HG03280 (cell line): ENCODE measurements at regions not wholly inside any gene's neighbourhood (a gene's known extent, or its start where the extent isn't known, plus 50 kb on each side); places are given as distances from the start of the nearest gene placed in this dataset.
A peak's percentile ranks its signal among the peaks of the same experiment; 100 is the strongest.

Experiments used
- ATAC-seq: cut with Tn5 transposase; IDR thresholded peaks from one replicate; pipeline ENCODE4 v1.9.1; 2021; ENCODE audit warnings: mild to moderate bottlenecking, moderate library complexity; ENCODE audit not compliant: unreplicated experiment

DNA sequence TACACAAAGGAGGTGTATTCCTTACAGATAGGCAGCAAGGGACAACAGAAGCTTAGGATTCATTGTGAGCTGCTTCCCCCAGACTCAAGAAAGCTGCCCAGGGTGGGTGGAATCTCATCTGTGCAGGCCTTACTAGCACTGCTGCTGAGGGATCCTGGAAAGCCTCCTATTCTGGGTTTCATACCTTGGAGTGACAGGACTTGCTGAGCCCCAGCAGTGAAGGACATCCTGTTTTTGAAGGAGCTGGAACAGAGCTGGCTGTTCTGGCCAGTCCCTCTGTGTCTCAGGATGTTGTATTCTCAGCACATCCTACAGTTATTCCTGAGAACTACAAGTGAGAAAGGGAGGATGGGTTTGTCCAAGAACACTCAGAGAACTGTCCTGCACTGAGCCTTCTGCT is 486.3 kb downstream of the PTPRU start:
- no peak for ATAC-seq

DNA sequence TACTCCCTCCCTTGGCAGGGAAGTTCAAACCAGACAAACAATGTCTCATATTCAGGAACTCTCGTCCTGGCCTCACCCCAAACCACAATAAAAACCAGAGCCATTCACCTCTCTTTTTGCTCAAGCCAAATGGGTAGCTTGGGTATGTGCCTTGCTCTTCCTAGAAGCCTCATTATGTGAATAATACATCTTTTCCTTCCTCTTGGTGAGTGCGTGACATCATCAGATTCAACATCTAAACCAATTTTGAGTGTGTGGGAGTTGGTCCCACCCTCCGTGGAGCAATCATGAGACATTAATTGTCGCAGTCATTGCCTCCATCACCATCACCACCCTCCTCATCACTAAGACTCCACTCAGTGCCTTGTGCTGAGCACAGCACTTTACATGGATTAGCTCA is 482.9 kb downstream of the PTPRU start:
- no peak for ATAC-seq

DNA sequence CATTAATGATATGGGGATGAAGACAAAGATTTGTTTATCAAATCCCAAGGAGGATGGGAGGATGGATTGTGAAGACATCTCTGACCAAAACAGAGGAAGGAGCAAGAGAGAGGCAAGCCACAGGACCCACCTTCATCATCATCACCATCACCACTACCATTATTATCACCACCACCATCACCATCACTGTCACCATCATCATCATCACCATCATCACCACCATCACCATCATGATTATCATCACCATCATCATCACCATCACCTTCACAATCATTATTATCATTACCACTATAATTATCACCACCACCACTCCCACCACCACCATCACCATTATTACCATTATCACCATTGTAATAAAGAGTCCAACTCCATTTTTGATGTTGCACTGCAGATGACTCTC is 482.5 kb downstream of the PTPRU start:
- ATAC-seq: no peak

DNA sequence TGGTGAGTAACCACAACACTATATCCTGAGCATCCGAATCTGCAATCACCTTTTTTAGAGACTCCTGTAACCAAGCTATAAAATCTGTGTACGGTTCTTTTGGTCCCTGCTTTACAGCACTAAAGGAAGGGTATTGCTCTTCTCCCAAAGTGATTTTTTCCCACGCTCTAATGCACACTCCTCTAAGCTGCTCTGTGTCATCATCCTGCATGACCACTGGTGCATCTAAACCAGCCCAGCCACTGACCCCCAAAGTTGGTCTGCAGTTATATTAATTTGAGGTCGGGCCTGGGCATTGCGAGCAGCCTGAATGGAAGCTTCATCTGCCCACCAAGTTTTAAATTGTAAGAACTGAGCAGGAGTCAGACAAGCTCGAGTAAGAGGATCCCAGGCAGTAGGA is 480.0 kb downstream of the PTPRU start:
- no peak for ATAC-seq

DNA sequence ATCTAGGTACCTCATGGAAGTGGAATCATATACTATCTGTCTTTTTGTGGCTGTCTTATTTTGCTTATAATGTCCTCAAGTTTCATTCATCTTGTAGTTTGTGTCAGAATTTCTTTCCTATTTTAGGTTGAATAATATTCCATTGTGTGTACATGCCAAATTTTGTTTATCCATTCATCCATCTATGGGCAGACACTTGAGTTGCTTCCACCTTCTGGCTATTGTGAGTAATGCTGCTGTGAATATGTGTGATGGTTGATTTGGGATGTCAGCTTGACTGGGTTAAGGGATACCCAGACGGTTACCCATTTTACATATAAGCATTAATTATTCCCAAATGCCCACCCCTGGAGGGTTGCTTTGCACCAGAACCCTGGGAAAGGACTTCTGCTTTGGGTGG is 477.5 kb downstream of the PTPRU start:
- no peak for ATAC-seq

DNA sequence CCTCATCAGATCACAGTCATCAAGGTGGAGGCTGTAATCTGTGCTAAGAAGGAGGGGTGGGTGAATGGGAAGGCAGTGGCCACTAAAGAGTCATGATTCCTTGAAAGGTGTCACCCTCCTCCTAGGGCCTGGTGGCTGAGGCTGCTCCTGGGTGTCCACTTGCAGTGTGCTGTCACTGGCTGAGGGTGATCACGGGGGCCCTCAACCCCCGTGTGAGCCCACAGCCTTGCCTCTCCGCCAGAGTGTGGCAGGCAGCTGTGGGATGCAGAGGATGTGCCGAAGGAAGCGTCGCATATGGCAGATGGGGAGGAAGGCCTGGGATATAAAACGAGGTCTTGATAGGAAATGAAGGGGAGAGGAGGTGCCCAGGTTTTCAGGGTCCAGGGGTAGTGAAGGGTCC is 476.5 kb downstream of the PTPRU start:
- ATAC-seq: no peak

DNA sequence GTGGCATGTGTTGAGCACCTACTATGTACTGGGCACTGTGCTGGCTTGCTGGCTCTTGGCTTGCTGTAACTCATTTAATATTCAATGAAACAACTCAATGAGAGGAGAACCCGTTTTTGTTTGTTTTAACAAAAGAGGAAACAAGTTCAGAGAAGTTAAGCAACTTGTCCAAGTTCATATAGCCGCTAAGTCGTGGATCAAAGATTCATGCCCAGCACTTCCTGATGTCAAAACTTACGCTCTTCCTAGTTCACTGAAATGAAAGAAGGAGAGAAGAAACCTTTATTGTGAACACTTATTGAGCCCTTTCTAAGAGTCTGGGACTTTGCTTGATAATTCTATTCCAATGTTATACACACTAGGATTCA is 475.9 kb downstream of the PTPRU start:
- ATAC-seq: no peak

DNA sequence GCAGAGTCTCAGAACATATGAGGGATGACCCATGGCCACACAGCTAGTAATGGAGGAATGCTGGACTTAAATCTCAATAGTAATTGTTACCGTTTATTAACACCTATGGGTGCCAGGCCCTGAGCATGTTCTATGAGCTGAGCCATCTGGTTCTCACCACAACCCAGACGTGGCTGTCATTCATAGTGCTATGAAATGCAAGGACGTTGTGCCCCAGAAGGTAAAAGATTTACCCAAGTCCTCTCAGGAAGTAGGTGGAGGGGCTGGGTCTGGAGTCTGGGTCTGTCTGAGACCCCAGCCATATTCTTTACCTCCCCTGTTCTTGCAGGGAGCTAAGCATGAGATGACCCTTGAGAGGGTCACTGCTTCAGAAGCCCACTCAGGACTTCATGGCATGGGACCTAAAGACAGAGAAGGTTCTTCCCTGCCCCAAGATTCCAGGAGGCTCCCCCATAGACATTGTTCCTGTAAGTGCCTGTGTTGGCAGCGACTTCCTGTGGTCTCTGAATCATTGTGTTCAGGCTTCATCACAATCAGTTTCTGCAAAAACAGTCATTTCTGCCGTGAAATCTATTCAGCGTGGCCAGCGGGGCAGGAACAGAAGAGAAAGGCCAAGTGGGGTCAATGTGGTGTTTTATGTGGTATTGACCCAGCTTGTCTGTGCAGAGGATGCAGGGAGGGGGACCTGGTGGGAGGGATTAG is 475.4 kb downstream of the PTPRU start:
- ATAC-seq: no peak

DNA sequence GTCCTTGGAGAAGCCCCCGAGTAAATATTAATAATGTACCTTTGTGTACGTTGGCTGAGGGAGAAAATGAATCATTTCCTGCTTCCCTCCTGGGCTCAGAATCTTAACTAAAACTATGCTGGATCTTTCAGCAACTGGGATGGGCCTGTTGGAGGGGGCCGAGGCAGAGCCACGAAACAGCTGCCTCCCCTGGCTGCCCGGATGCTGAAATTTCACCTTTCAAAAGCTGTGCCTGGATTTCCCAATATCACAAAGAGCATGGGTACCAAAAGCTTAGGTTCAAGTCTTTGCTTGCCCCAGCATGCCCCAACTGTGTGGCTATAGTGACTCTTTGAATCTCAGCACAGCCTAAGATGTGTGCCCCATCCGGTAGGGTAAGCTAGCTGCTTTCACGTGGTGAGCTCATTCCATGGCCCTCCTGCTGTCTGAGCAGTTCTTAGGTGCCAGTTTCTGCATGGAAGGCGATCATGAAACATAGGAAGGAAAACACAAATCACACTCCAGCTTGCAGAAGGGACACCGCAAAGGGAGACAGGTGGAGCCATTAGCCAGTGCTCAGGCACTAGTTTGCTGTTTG is 473.5 kb downstream of the PTPRU start:
- no peak for ATAC-seq

DNA sequence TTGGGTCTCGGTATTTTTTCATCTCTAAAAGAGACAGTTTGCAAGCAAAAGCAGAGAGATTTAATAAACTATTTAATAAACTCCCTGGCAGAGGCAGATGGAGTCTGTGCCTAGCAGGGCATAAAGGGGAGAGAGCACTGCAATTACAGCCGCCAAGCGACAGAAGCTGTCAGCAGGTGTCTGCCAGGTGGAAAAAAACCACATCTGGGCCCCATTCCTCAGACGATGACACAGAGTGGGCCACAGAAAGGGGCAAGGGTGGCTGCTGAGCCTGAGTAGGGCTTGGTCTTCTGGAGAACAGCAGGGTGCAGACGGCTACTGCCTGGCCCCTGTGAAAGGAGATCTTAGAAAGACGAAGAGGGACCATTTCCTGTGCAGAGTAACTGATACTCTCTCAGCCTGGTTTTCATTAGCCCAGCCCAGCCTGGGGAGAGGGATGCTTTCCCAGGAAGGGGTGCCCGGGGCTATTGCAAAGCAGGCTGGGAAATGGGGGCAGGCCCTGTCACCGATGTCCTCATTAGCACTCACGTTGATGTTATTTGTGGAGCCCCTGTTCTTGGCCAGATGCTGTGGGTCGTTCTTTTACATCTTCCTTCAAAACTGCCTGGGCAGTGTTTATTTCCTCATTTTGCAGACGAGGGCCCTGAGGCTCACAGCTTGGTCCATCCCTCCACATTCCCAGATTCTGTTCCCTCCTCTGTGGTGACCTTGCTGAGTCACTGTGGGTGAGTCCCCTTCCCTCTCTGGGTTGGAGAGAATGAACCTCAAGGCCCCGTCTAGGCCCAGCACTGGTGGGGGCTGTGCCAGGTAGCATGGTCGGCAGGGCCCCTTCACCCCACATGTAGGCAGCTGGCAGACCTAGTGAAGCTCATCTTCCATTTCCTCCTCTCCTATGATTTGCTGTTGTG is 472.7 kb downstream of the PTPRU start:
- ATAC-seq: no peak

DNA sequence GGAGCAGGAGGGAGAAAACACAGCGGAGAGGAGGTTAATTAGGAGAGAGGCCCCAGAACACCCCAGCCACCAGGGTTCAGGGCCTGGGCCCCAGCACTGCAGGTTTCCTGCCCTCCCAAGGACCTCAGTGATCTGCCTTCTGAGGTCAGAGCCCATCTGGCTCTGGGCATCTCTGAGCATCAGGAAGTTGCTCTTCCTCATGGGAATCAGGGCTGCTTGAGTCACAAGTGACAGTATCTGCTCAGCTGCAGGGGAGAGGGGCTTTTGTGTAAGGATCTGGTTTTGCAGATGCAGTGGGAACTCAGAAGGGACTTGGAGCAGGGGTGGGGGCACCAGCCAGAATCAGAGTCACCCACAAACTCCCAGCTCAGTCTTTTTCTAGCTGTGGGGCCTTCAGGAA is 472.1 kb downstream of the PTPRU start:
- no peak for ATAC-seq

DNA sequence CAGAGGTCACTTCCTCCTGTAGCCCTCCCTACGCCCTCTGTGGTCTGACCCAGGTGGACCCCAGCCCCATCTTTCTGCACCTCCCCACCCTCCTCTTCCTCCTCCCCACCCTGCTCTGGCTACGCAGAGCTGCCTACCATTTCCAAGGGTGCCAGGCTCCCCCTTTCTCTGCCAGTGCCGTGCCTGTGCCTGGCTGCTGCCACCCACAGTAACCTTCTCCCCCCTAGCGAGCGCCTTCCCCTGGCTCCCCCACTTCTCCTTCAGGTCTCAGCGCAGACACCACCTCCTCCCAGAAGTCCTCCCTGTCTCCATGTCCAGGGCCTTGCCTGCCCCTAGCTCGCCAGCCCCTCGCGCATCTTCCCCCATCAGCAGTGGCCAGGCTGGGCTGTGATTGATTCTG is 471.5 kb downstream of the PTPRU start:
- no peak for ATAC-seq

DNA sequence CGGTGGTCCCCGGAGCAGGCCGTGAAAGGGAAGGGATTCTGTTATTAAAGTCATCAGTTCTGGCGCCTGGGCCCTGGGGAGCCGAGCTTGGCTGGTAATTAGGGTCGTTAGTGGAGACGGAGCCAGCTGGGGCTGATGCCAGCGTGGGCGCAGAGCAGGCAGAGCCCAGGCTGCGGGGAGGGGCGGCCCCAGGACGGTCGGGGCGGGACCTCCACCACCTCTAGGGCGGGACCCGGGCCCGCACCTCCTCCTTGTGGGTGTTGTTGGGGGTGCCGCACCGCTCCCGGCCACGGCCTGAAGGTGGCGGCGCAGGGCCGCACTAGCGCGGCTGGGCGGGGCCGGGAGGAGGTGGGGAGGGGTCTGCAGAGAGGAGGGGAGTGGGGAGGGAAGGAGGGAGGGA is 470.6 kb downstream of the PTPRU start:
- ATAC-seq: peak; percentile 60

DNA sequence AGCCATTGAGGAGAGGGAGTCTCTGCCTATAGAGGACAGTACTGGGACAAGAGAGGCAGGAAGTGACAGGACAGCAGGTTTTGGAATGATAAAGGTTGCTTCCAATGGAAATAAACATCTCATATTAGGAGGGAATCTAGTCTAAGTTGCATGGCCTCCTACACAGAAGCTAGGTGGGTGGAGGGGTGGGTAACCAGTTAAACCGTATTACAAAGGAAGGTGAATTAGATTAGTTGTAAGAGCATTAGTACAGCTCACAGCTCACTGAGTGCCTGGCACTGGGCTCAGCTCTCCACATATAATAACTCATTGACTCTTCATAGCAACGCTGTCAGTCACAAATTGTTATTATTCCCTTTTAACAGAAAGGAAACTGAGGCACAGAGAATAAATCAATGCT is 468.1 kb downstream of the PTPRU start:
- ATAC-seq: no peak

DNA sequence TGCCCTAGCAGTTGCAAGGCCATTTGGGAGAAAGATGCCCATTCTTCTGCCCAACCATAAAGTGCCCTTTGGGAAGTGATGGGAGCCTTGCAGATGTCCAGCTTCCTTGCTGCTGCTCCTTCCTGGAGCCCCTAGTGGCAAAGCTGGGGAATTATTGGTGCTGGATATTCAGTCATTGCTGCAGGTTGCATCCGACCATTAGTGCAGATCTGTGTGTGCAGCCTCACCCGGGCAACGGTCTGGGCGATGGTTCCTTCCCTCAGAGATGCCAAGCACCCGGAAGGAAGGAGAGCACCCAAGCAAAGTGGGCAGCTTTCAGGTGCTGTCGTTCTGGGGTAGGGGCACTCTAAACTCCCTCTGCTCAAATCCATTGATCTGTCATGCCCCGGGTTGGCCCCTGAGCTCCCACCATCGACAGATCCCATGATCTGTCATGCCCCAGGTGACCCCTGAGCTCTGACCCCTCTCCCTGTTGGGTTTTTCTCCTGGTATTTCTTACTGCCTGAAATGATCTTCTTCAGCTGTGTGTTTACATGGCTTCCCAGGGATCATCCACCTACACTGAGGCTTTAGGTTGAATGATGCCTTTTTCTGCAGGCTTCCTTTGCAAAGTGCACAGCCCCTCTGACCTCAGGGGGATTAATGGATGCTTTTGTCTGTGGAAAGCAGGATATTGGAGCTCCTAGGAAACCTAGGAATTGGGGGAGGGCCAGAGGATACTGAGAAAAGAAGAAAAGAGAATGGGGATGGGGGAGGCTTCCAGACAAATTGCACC is 467.5 kb downstream of the PTPRU start:
- ATAC-seq: no peak

DNA sequence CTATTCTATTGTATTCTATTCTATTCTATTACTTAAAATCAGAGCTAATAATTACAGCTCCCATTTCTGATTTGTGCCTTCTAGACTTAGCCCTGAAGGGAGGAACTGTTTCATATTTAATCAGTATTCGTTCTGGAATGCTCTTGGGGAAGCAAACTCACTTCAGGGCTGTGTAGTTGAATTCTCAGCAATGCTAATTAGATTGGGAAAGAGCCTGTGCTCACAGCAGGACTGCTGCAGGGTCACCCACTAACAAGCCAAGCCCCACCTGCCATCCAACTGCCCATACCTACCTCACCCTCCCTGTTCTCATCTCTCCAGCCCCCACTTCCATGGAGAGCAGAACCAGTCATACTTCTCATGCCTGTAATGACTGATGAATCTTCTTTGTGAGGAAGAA is 464.2 kb downstream of the PTPRU start:
- no peak for ATAC-seq

DNA sequence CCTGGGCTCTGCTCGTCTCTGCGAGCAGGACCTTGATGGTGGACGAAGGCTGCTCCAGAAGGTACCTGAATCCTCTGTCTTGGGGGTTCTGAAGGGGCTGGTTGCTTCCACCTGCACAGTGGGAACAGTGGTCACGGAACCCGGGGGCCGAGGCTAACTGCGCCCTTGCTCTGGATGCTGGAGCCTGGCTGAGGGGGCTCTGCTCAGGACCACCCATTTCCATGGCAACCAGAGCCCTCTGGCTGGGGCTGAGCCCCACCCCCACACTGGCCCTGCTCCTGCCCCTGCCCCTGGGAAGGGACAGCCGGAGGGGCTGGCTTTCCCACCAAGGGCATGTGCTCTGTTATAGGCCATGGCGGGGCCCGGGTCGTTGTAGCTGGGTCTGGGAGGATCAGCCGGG is 462.3 kb downstream of the PTPRU start:
- no peak for ATAC-seq

DNA sequence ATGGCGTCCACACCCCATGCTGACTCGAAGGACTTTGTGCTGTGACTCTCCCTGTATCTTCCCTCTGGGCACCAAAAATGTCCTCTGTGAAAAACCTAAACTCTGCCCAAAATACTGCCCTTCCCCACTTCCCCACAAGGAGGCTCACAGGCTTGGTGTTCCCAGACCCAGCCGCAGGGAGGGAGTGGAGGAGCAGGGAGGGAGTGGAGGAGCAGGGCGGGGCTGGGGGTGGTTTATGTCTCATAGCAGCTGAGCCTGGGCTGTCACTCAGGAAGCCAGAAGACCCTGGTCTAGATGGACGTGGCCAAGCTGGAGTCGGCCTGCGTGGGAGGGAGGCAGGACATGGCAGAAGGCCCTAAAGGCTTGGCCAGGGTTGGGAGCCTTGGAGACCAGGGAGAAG is 461.7 kb downstream of the PTPRU start:
- ATAC-seq: no peak

DNA sequence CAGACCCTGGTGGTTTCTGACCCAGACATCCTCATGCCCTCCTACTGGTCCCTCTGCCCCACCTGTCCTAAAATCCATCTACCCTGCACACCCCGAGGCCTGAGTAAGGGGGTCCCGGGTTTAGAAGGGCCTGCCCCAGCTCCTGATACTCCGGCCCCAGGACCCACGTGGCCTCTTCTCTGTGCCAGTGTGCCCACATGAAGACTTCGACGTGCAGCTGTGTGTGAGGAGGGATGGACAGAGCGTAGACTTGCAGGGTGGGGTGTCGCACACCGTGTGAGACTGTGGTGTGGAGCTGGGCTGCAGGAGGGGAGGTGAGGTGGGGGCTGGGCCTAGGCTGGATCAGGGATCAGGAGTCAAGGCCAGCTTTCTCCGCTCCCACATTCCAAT is 461.1 kb downstream of the PTPRU start:
- ATAC-seq: no peak

DNA sequence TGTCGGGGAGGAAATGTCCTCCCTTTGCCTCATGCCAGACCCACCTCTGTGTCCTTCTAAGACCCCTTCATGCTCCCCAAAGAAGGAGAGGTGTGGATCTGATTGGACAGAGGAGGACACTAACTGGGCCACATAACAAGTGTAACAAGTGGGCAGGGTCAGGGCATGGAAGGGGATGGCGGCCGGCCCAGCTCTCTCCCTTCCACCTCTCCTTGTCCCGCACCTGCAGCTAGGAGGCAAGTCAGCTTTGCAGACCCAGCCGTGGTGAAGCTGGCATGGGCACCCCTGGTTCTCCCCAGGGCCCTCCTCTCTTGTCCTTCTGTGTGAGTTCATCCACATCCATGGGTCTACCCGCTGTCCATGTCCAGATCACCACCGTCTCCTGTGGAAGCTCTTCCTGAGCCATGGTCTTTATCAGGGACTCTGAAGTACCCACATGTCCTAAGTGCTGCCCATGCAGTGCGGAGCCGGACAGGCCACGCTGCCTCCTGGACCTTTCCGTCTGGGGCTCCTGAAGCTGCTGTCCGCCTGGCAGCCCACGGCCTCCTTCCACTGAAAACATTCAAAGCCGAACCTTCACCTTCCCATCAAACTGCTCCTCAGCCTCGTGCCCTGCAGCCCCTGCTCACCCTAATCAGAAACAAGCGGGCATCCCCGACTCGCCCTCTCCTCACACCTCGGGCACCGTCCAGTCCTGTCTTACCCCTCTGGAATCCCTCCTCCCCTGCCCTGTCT is 460.5 kb downstream of the PTPRU start:
- no peak for ATAC-seq

DNA sequence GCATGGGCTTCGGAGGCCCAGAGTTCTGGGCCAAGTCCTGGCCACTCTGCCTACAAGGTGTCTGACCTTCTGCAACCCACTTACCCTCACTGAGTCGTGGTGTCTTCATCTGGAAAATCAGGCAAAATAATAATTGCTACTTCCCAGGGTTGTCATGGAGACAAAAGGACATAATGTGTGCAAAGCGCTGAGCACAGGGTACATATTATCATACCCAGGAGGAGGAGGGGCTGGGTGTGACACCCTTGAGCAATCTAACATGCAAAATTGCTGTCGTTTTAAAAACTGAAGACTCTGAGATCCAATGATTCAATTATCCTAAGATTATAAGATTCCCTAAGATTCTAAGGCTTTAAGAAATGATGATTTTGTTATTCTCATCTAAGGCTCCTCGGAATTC is 459.5 kb downstream of the PTPRU start:
- ATAC-seq: no peak
